Activated T-helper 1 cell treated with anti-CD3 and anti-CD28 coated beads, Interleukin-12 subunit alpha, Interleukin-12 subunit beta, Interleukin-2, Interleukin-4 antibody, amounts not matched to agents 30 ng/mL and 10 ng/mL and 1 ng/mL, durations not matched to agents 14 hours and 24 hours and 36 hours (primary cell): ENCODE measurements at regions not wholly inside any gene's neighbourhood (a gene's known extent, or its start where the extent isn't known, plus 50 kb on each side); places are given as distances from the start of the nearest gene placed in this dataset.
"Not testable (repeated sequence)": the region's sequence is repeated elsewhere in the genome, so short reads cannot be mapped to it uniquely, and the experiment has no call there.

ENCODE experiments used
- DNase-seq: peaks from one replicate; pipeline ENCODE4 v3.0.0; 2021; ENCODE audit warnings: low spot score
- H3K27ac Mint-ChIP-seq: one replicate; pipeline ENCODE4 v1.8.0; 2021; ENCODE audit warnings: mild to moderate bottlenecking, mixed read lengths
- H3K27me3 Mint-ChIP-seq: one replicate; pipeline ENCODE4 v1.8.0; 2022; ENCODE audit warnings: mild to moderate bottlenecking, moderate library complexity, mixed read lengths; ENCODE audit not compliant: insufficient read depth
- H3K36me3 Mint-ChIP-seq: one replicate; pipeline ENCODE4 v1.8.0; 2021; ENCODE audit warnings: low read depth, mixed read lengths
- H3K4me1 Mint-ChIP-seq: one replicate; pipeline ENCODE4 v1.8.0; 2021; ENCODE audit warnings: low read depth, mixed read lengths
- H3K4me3 Mint-ChIP-seq: one replicate; pipeline ENCODE4 v1.8.0; 2021; ENCODE audit warnings: mild to moderate bottlenecking, moderate library complexity, mixed read lengths
- H3K9me3 Mint-ChIP-seq: one replicate; pipeline ENCODE4 v1.8.0; 2021; ENCODE audit warnings: mixed read lengths
- intact Hi-C: fragments of 100-400 bp; cut with micrococcal nuclease; formaldehyde crosslinking; loops from one replicate; pipeline ENCODE4 v1.15.1; 2024

DNA sequence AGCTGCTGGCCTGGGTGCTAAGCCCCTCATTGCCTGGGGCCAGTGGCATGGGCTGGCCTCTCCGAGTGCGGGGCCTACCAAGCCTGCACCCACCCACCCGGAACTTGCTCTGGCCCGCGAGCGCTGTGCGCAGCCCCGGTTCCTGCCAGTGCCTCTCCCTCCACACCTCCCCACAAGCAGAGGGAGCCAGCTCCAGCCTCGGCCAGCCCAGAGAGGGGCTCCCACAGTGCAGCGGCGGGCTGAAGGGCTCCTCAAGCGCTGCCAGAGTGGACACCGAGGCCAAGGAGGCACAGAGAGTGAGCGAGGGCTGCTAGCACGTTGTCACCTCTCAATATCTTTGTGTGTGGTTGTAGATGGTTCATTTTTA lies 74.8 kb upstream of the ATP1A1 start:
- DNase-seq, H3K9me3 Mint-ChIP-seq, H3K4me1 Mint-ChIP-seq, H3K27me3 Mint-ChIP-seq, H3K27ac Mint-ChIP-seq, H3K36me3 Mint-ChIP-seq, intact Hi-C loops, H3K4me3 Mint-ChIP-seq: not testable (repeated sequence)

- intact Hi-C loops = no loop called here
- no peaks in the 10 kb centered on the region for H3K9me3 Mint-ChIP-seq
- no peak overlapping the region for H3K4me3 Mint-ChIP-seq
- DNase-seq = no peak
- no peak overlapping the region for H3K27ac Mint-ChIP-seq
- H3K27me3 Mint-ChIP-seq = peaks cover 3% of the 10 kb centered on the region
- no peaks in the 10 kb centered on the region for H3K36me3 Mint-ChIP-seq
- no peaks in the 10 kb centered on the region for H3K4me1 Mint-ChIP-seq
These were observed 74.3 kb upstream of the ATP1A1 start for GRCh38 chr1:116298746-116299145.

- H3K4me3 Mint-ChIP-seq = no peak overlapping the region
- peaks cover 5% of the 10 kb centered on the region for H3K27me3 Mint-ChIP-seq
- H3K27ac Mint-ChIP-seq = no peak overlapping the region
- intact Hi-C loops = no loop called here
- DNase-seq = no peak
- no peaks in the 10 kb centered on the region for H3K4me1 Mint-ChIP-seq
- no peaks in the 10 kb centered on the region for H3K36me3 Mint-ChIP-seq
- H3K9me3 Mint-ChIP-seq = no peaks in the 10 kb centered on the region
These were observed 73.8 kb upstream of the ATP1A1 start for GRCh38 chr1:116299248-116299647.

DNA sequence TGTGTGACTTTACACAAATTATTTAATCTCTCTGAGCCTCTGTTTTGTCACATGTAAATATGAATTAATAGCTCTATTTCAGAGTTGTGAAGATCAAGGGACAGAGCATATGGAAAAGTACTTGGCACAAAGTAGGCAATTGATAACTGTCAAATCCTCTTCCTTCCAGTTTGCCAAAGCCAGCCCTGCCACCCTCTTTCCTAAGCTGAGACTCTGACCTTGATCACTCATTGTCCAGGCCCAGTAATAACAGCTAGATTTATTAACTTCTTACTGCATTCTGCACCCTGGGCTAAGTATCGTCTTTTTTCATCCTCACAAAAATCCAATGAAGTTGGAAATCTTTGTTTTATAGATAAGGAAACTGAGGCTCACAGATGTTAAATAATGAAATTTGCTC lies 70.8 kb upstream of the ATP1A1 start:
- peaks cover 4% of the 10 kb centered on the region for H3K27me3 Mint-ChIP-seq
- no peaks in the 10 kb centered on the region for H3K36me3 Mint-ChIP-seq
- H3K9me3 Mint-ChIP-seq = no peaks in the 10 kb centered on the region

DNA sequence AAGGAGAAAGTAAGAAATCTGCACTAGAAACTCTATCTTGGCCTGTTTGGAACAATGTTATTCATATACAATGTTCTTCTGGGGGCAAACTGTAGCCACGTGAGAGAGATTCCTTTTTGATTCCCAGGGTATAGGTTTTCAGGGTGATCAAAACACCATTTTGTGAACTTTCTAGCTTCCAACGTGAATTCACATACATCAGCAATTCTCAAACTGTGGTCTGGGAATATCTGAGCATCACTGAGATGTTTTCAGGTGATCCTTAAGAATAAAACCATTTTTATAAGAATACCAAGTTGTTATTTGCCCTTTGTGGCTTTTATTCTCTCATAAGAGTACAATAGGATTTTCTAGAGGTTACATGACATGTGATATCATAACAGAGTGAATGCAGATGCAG lies 66.9 kb upstream of the ATP1A1 start:
- intact Hi-C loops = no loop called here
- H3K4me1 Mint-ChIP-seq = no peaks in the 10 kb centered on the region
- no peak overlapping the region for H3K4me3 Mint-ChIP-seq
- no peaks in the 10 kb centered on the region for H3K9me3 Mint-ChIP-seq
- DNase-seq = no peak
- no peak overlapping the region for H3K27ac Mint-ChIP-seq
- peaks cover 4% of the 10 kb centered on the region for H3K27me3 Mint-ChIP-seq
- H3K36me3 Mint-ChIP-seq = no peaks in the 10 kb centered on the region

More for the DNA sequence above, 70.8 kb upstream of the ATP1A1 start:
- H3K4me3 Mint-ChIP-seq = no peak overlapping the region
- no peak for DNase-seq
- intact Hi-C loops = no loop called here
- H3K4me1 Mint-ChIP-seq = no peaks in the 10 kb centered on the region
- no peak overlapping the region for H3K27ac Mint-ChIP-seq

GRCh38 chr1:116306840-116307442 lies 66.1 kb upstream of the ATP1A1 start:
- H3K9me3 Mint-ChIP-seq = no peaks in the 10 kb centered on the region
- intact Hi-C loops = no loop called here

GRCh38 chr1:116308276-116308675 lies 64.8 kb upstream of the ATP1A1 start:
- H3K9me3 Mint-ChIP-seq = no peaks in the 10 kb centered on the region
- peaks cover 4% of the 10 kb centered on the region for H3K27me3 Mint-ChIP-seq
- H3K27ac Mint-ChIP-seq = no peak overlapping the region
- H3K36me3 Mint-ChIP-seq = no peaks in the 10 kb centered on the region
- no peaks in the 10 kb centered on the region for H3K4me1 Mint-ChIP-seq
- no peak overlapping the region for H3K4me3 Mint-ChIP-seq
- no peak for DNase-seq
- intact Hi-C loops = no loop called here

More at GRCh38 chr1:116306840-116307442, 66.1 kb upstream of the ATP1A1 start:
- H3K4me3 Mint-ChIP-seq = no peak overlapping the region
- no peaks in the 10 kb centered on the region for H3K4me1 Mint-ChIP-seq
- DNase-seq = no peak
- H3K27ac Mint-ChIP-seq = no peak overlapping the region
- peaks cover 4% of the 10 kb centered on the region for H3K27me3 Mint-ChIP-seq
- H3K36me3 Mint-ChIP-seq = no peaks in the 10 kb centered on the region

DNA sequence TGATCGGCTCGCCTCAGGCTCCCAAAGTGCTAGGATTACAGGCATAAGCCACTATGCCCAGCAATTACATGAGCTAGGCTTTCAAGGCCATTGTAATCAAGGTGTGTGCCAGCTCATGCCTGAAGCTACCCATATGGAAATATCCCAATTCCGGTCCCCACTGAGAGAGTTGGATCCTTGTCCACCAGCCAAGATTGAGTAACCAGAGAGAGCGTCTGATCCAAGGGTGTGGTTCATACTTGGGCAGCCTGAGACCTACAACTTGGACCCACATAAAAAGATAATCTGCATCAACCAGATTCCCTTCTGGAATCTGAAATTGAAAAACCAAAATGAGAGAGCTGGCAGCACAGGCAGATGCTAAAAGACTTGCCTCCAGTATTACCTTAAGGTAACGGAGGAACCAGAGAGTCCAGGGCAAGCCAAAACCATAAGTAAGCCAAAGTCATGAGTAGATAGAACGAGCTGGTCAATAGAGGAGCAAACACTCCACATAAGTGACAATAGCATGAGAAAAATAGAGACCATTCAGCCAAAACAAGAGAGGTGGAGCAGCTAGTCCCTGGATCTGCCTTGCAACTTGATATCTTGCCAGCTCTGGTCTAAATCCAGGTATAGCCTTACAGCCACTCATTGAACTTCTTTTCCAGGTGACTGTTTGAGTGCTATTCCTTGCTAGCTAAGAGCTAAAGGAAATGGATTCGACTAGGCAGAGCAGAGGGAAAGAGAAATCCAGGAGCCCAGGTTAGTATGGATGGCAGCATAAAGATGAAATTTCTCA lies 63.8 kb upstream of the ATP1A1 start:
- no peaks in the 10 kb centered on the region for H3K36me3 Mint-ChIP-seq
- H3K9me3 Mint-ChIP-seq = no peaks in the 10 kb centered on the region
- peaks cover 2% of the 10 kb centered on the region for H3K27me3 Mint-ChIP-seq
- DNase-seq = no peak
- intact Hi-C loops = no loop called here
- H3K27ac Mint-ChIP-seq = no peak overlapping the region
- H3K4me3 Mint-ChIP-seq = no peak overlapping the region
- H3K4me1 Mint-ChIP-seq = no peaks in the 10 kb centered on the region

- no peaks in the 10 kb centered on the region for H3K36me3 Mint-ChIP-seq
- H3K27me3 Mint-ChIP-seq = peaks cover 3% of the 10 kb centered on the region
- intact Hi-C loops = no loop called here
These were observed 62.9 kb upstream of the ATP1A1 start for GRCh38 chr1:116310180-116310579.

DNA sequence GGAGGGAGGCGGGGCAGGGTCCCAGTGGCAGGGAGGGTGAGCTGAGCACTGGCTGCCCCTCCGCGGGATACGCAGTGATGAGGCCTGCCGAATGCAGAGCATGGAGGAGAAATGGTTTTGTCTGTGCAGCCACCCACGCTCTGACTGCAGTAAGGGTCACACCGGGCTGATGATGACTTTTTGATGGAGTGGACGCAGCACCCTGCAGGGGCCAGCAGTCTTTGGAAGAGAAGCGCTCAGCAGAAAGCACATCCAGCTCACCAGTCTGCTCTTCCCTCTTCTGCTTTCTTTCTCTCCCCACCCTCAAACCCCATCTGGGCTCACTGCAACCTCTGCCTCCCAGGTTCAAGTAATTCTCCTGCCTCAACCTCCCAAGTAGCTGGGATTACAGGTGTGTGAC lies 61.9 kb upstream of the ATP1A1 start:
- intact Hi-C loops = no loop called here
- H3K4me3 Mint-ChIP-seq = no peak overlapping the region
- no peak overlapping the region for H3K27ac Mint-ChIP-seq
- DNase-seq = no peak
- H3K4me1 Mint-ChIP-seq = no peaks in the 10 kb centered on the region
- H3K9me3 Mint-ChIP-seq = no peaks in the 10 kb centered on the region
- no peaks in the 10 kb centered on the region for H3K36me3 Mint-ChIP-seq
- H3K27me3 Mint-ChIP-seq = peaks cover 2% of the 10 kb centered on the region

More at GRCh38 chr1:116310180-116310579, 62.9 kb upstream of the ATP1A1 start:
- H3K4me3 Mint-ChIP-seq = no peak overlapping the region
- no peak overlapping the region for H3K27ac Mint-ChIP-seq
- no peaks in the 10 kb centered on the region for H3K9me3 Mint-ChIP-seq
- H3K4me1 Mint-ChIP-seq = no peaks in the 10 kb centered on the region
- no peak for DNase-seq

DNA sequence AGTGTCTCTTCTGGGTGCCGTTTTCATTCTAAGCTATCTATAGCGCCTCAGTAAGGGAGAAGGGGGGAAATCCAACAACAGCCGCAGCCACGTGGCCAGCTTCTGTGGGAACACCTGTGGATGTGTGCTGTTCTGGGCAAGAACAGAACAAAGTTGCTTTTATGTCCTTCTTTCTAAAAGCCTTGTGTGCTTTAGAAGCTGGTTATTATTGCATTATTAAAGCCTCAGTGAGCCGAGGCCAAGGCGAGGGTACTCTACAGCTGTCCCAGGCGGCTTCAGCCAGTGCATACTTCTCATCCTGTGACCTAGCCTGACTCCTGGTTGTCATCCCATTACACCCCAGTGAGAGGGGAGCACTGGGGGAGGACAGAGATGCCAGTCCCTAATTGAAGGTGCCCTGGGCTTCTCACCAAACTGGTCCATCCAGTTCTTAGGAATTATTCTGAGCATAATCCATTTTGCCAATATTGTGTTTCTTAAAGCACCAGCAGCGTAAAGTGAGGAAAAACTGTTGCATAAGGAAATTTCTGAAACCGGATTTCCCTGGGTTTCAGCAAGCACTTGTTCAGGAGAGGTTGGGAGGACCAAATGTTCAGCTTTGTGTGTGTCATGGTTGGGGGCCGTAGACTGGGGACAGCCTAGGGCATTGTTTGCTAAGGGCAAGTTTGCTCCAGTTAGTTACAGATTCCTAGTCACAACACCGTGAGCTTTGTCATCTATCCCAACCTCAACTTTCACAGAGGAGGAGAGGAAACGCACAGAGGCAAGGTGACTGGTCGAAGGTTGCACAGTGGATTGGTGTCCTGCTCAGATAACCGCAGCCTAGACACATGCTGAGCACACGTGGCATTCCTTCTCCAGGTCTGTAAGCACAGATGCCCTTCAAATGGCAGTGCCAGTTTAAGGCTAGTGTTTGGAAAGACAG lies 61.0 kb upstream of the ATP1A1 start:
- Mint-ChIP-seq H3K4me1 (no peaks in the 10 kb centered on the region), H3K36me3 (no peaks in the 10 kb centered on the region), H3K27ac (no peak overlapping the region), H3K9me3 (no peaks in the 10 kb centered on the region), H3K4me3 (no peak overlapping the region), H3K27me3 (peaks cover 2% of the 10 kb centered on the region)
- intact Hi-C loops = no loop called here
- no peak for DNase-seq

GRCh38 chr1:116312681-116313069 lies 60.4 kb upstream of the ATP1A1 start:
- no peaks in the 10 kb centered on the region for H3K9me3 Mint-ChIP-seq
- intact Hi-C loops = no loop called here
- H3K36me3 Mint-ChIP-seq = no peaks in the 10 kb centered on the region
- no peaks in the 10 kb centered on the region for H3K4me1 Mint-ChIP-seq
- H3K4me3 Mint-ChIP-seq = no peak overlapping the region
- no peak overlapping the region for H3K27ac Mint-ChIP-seq
- DNase-seq = no peak
- peaks cover 2% of the 10 kb centered on the region for H3K27me3 Mint-ChIP-seq

GRCh38 chr1:116313776-116314175 lies 59.3 kb upstream of the ATP1A1 start:
- peaks cover 2% of the 10 kb centered on the region for H3K27me3 Mint-ChIP-seq
- no peaks in the 10 kb centered on the region for H3K36me3 Mint-ChIP-seq
- H3K27ac Mint-ChIP-seq = no peak overlapping the region
- intact Hi-C loops = no loop called here
- H3K9me3 Mint-ChIP-seq = no peaks in the 10 kb centered on the region
- no peak overlapping the region for H3K4me3 Mint-ChIP-seq
- DNase-seq = no peak
- H3K4me1 Mint-ChIP-seq = no peaks in the 10 kb centered on the region
